ENCODE measurements at regions not wholly inside any gene's neighbourhood (a gene's known extent, or its start where the extent isn't known, plus 50 kb on each side); places are given as distances from the start of the nearest gene placed in this dataset.

- no peak for TF ChIP-seq SIN3A (IDR thresholded peaks at IDR 0.05; ENCODE audit: borderline replicate concordance, insufficient read depth, low read depth, low read length)
- no peak for TF ChIP-seq POLR2AphosphoS5 (IDR thresholded peaks at IDR 0.05; ENCODE audit: low read depth, low read length)
- no peak for TF ChIP-seq TCF7L2 (IDR thresholded peaks at IDR 0.05; ENCODE audit: low read depth, low read length)
- TF ChIP-seq, protein P1, sequence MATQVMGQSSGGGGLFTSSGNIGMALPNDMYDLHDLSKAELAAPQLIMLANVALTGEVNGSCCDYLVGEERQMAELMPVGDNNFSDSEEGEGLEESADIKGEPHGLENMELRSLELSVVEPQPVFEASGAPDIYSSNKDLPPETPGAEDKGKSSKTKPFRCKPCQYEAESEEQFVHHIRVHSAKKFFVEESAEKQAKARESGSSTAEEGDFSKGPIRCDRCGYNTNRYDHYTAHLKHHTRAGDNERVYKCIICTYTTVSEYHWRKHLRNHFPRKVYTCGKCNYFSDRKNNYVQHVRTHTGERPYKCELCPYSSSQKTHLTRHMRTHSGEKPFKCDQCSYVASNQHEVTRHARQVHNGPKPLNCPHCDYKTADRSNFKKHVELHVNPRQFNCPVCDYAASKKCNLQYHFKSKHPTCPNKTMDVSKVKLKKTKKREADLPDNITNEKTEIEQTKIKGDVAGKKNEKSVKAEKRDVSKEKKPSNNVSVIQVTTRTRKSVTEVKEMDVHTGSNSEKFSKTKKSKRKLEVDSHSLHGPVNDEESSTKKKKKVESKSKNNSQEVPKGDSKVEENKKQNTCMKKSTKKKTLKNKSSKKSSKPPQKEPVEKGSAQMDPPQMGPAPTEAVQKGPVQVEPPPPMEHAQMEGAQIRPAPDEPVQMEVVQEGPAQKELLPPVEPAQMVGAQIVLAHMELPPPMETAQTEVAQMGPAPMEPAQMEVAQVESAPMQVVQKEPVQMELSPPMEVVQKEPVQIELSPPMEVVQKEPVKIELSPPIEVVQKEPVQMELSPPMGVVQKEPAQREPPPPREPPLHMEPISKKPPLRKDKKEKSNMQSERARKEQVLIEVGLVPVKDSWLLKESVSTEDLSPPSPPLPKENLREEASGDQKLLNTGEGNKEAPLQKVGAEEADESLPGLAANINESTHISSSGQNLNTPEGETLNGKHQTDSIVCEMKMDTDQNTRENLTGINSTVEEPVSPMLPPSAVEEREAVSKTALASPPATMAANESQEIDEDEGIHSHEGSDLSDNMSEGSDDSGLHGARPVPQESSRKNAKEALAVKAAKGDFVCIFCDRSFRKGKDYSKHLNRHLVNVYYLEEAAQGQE (IDR thresholded peaks at IDR 0.05; ENCODE audit: insufficient read depth in 1 of 2, low read depth in 2 of 2, low read length in 1 of 2), result no peak
- TF ChIP-seq, protein P2, sequence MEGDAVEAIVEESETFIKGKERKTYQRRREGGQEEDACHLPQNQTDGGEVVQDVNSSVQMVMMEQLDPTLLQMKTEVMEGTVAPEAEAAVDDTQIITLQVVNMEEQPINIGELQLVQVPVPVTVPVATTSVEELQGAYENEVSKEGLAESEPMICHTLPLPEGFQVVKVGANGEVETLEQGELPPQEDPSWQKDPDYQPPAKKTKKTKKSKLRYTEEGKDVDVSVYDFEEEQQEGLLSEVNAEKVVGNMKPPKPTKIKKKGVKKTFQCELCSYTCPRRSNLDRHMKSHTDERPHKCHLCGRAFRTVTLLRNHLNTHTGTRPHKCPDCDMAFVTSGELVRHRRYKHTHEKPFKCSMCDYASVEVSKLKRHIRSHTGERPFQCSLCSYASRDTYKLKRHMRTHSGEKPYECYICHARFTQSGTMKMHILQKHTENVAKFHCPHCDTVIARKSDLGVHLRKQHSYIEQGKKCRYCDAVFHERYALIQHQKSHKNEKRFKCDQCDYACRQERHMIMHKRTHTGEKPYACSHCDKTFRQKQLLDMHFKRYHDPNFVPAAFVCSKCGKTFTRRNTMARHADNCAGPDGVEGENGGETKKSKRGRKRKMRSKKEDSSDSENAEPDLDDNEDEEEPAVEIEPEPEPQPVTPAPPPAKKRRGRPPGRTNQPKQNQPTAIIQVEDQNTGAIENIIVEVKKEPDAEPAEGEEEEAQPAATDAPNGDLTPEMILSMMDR (IDR thresholded peaks at IDR 0.05), result no peak
- POLR2A ChIA-PET, result no interaction called here
These were observed 200.1 kb downstream of the NSG2 start for GRCh38 chr5:174245516-174246075.

DNA sequence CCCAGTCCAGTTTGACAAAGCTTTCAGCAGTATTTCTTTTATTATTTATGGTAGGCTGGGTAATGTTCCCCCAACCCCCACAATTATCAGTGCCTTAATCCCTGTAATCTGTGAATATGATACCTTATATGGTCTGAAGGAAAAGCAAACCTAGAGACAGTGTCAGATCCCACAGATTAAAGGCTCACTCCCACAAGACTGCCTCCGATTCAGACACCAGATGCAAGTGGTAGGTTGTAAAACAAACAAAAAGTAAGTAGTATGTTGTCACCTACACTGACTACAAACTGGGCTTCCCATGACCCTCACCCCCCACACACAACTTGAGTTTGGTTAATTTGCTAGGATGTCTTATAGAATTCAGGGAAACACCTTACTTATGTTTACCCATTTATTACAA lies 201.2 kb downstream of the NSG2 start:
- ChIA-PET POLR2A (no interaction called here), CTCF (no interaction called here)
- TF ChIP-seq POLR2AphosphoS5 (IDR thresholded peaks at IDR 0.05; ENCODE audit: low read depth, low read length), result no peak
- TF ChIP-seq, protein P2 (IDR thresholded peaks at IDR 0.05), result no peak
- no peak for TF ChIP-seq SIN3A (IDR thresholded peaks at IDR 0.05; ENCODE audit: borderline replicate concordance, insufficient read depth, low read depth, low read length)
- TF ChIP-seq, protein P1 (IDR thresholded peaks at IDR 0.05; ENCODE audit: insufficient read depth in 1 of 2, low read depth in 2 of 2, low read length in 1 of 2), result no peak
- no peak for TF ChIP-seq TCF7L2 (IDR thresholded peaks at IDR 0.05; ENCODE audit: low read depth, low read length)
- Histone ChIP-seq H3K4me1 (ENCODE audit: control insufficient read depth, insufficient read depth, low read length) (no peaks in the 10 kb centered on the region), H3K27me3 (ENCODE audit: control insufficient read depth, insufficient read depth, low read length) (peaks cover 12% of the 10 kb centered on the region), H3K36me3 (ENCODE audit: control insufficient read depth, insufficient read depth, low read length) (no peaks in the 10 kb centered on the region), H3K4me3 (ENCODE audit: low read depth in 2 of 2, low read length in 2 of 2) (no peak overlapping the region), H3K27ac (ENCODE audit: low read length) (no peak overlapping the region), H3K9me3 (ENCODE audit: control insufficient read depth, insufficient read depth, low read depth, low read length) (no peaks in the 10 kb centered on the region)
- in situ Hi-C loops (cut with HindIII; ENCODE audit: low pct_unique_long_range_greater_than_20kb, low sequenced_read_pairs), result no loop called here
- no peak for ATAC-seq
- DNase-seq (ENCODE audit: low read depth, low spot score), result no peak
- intact Hi-C loops (cut with micrococcal nuclease; ENCODE audit: unreplicated experiment), result no loop called here
- no TSS peak for BruUV-seq (replicated peaks)

More at GRCh38 chr5:174245516-174246075, 200.1 kb downstream of the NSG2 start:
- no peak overlapping the region for H3K27ac ChIP-seq (ENCODE audit: low read length)
- no TSS peak for BruUV-seq (replicated peaks)
- intact Hi-C loops (cut with micrococcal nuclease; ENCODE audit: unreplicated experiment), result no loop called here
- DNase-seq (ENCODE audit: low read depth, low spot score) (no peak), ATAC-seq (no peak)
- CTCF ChIA-PET, result no interaction called here
- no peak overlapping the region for H3K4me3 ChIP-seq (ENCODE audit: low read depth in 2 of 2, low read length in 2 of 2)
- H3K9me3 ChIP-seq (ENCODE audit: control insufficient read depth, insufficient read depth, low read depth, low read length), result no peaks in the 10 kb centered on the region
- H3K4me1 ChIP-seq (ENCODE audit: control insufficient read depth, insufficient read depth, low read length), result no peaks in the 10 kb centered on the region
- H3K27me3 ChIP-seq (ENCODE audit: control insufficient read depth, insufficient read depth, low read length), result peaks cover 12% of the 10 kb centered on the region
- no peaks in the 10 kb centered on the region for H3K36me3 ChIP-seq (ENCODE audit: control insufficient read depth, insufficient read depth, low read length)
- in situ Hi-C loops (cut with HindIII; ENCODE audit: low pct_unique_long_range_greater_than_20kb, low sequenced_read_pairs), result no loop called here

Measured in Panc1 (cell line).